Upper lobe of left lung (tissue), 4 donors: ENCODE measurements at regions not wholly inside any gene's neighbourhood (a gene's known extent, or its start where the extent isn't known, plus 50 kb on each side); places are given as distances from the start of the nearest gene placed in this dataset.

Experiments used
- CTCF ChIP-seq, 6 experiments: fragments of 450-650 bp in 4 of 6; fragments of 200-600 bp in 2 of 6; sonication (generic) in 2 of 6; IDR thresholded peaks; one replicate each; pipeline ENCODE4 v1.5.1; 2016 to 2019; ENCODE audit warnings: antibody characterized with exemption in 6 of 6
- POLR2A ChIP-seq, 4 donors: fragments of 450-650 bp; IDR thresholded peaks; one replicate each; pipeline ENCODE4 v1.5.1; 2016 to 2017; ENCODE audit warnings: antibody characterized with exemption in 4 of 4, mild to moderate bottlenecking in 2 of 4
- POLR2AphosphoS5 ChIP-seq, 2 donors: sonication (generic); formaldehyde crosslinking; IDR thresholded peaks; one replicate each; pipeline ENCODE4 v1.5.1; 2017; ENCODE audit warnings: antibody characterized with exemption in 2 of 2

- no peak for TF ChIP-seq POLR2A (IDR thresholded peaks at IDR 0.05)
- no peak for TF ChIP-seq CTCF (IDR thresholded peaks at IDR 0.05)
- TF ChIP-seq POLR2AphosphoS5 (IDR thresholded peaks at IDR 0.05) = no peak
These were observed 107.0 kb upstream of the PFN2 start for GRCh38 chr3:150077581-150078247.
